ENCODE measurements at regions not wholly inside any gene's neighbourhood (a gene's known extent, or its start where the extent isn't known, plus 50 kb on each side); places are given as distances from the start of the nearest gene placed in this dataset.
"Not testable (repeated sequence)": the region's sequence is repeated elsewhere in the genome, so short reads cannot be mapped to it uniquely, and the experiment has no call there.

GRCh38 chr12:67457778-67458665, 188.9 kb downstream of the CAND1 start:
- no peak for DNase-seq

GRCh38 chr12:67459173-67459572, 189.4 kb upstream of the DYRK2 start:
- no peak for DNase-seq

- no peak for DNase-seq
These were observed 189.0 kb upstream of the DYRK2 start for GRCh38 chr12:67459578-67459977.

- no peak for DNase-seq
These were observed 188.2 kb upstream of the DYRK2 start for GRCh38 chr12:67460388-67460787.

GRCh38 chr12:67468549-67469245, 179.8 kb upstream of the DYRK2 start:
- no peak for DNase-seq

- DNase-seq = no peak
These were observed 178.9 kb upstream of the DYRK2 start for GRCh38 chr12:67469666-67470065.

GRCh38 chr12:67471810-67472209, 176.7 kb upstream of the DYRK2 start:
- no peak for DNase-seq

GRCh38 chr12:67472539-67472938, 176.0 kb upstream of the DYRK2 start:
- no peak for DNase-seq

- DNase-seq = no peak
These were observed 173.5 kb upstream of the DYRK2 start for GRCh38 chr12:67474934-67475620.

GRCh38 chr12:67475725-67476124, 172.8 kb upstream of the DYRK2 start:
- no peak for DNase-seq

GRCh38 chr12:67477681-67478265, 170.8 kb upstream of the DYRK2 start:
- no peak for DNase-seq

- DNase-seq = peak; percentile 73
These were observed 165.5 kb upstream of the DYRK2 start for GRCh38 chr12:67482751-67483661.

GRCh38 chr12:67483871-67484554, 164.5 kb upstream of the DYRK2 start:
- no peak for DNase-seq

GRCh38 chr12:67484791-67485480, 163.6 kb upstream of the DYRK2 start:
- no peak for DNase-seq

- no peak for DNase-seq
These were observed 161.9 kb upstream of the DYRK2 start for GRCh38 chr12:67486671-67487070.

GRCh38 chr12:67488349-67488748, 160.2 kb upstream of the DYRK2 start:
- DNase-seq = not testable (repeated sequence)

- no peak for DNase-seq
These were observed 159.5 kb upstream of the DYRK2 start for GRCh38 chr12:67489007-67489406.

GRCh38 chr12:67496581-67496980, 152.0 kb upstream of the DYRK2 start:
- no peak for DNase-seq

- DNase-seq = no peak
These were observed 149.6 kb upstream of the DYRK2 start for GRCh38 chr12:67498991-67499390.

GRCh38 chr12:67501362-67501761, 147.2 kb upstream of the DYRK2 start:
- DNase-seq = no peak

- DNase-seq = no peak
These were observed 144.5 kb upstream of the DYRK2 start for GRCh38 chr12:67504026-67504425.

All from activated CD8-positive, alpha-beta memory T cell treated with anti-CD3 and anti-CD28 coated beads, Interleukin-2, amount 50 U/mL, for 4 hours (primary cell).